ENCODE measurements at regions not wholly inside any gene's neighbourhood (a gene's known extent, or its start where the extent isn't known, plus 50 kb on each side); places are given as distances from the start of the nearest gene placed in this dataset.

- no peak for DNase-seq (ENCODE audit: low read depth)
These were observed 74.9 kb downstream of the MIAT start for GRCh38 chr22:26732284-26732683.

DNA sequence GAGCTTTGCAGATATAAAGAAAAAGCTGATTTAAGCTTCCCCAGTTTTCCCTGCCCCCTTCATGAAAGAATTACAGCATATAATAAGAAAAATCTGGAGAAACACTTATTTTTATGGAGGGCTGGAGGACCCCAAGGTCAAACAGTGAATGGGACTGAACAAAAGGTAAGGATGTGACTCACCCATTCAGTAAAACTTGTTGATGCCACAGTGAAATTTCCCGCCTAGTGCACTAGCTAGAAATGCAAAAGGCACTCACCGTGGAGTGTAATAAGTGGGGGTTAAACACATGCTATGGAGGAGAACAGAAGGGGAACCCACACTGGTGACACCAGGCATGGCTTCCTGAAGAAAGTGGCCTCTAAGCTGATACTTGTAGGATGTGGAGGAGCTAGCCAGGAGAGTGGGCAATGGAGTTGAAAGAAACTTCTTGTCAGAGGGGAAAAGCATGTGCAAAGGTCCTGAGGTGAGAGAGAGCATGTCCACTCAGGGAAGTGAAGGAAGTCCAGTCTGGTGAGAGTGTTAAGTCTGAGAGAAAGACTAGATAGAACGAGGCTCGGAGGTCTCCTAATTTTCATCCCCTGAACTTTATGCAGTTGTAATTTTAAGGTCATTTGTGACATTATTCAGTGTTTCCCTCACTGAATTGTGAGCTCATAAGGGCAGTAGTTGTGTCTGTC is 77.1 kb downstream of the MIAT start:
- DNase-seq (ENCODE audit: low read depth): no peak

DNA sequence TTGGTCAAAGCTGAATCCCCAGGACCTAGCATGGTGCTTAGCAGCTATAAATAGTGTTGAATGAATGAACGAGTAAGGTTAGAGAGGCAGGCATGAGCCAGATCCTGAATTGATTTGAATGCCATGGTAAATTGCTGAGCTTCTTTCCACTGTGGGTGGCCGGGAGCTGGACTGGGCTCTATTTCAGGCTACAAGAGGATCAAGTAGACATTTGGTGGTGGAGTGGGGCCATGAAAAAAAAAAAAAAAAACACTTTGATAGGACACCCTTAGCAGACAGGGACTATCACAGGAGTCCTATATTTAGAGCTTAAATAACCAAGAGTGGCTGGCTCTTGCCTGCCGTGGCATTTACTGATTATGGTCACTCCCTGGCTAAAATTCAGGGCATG is 77.6 kb downstream of the MIAT start:
- no peak for DNase-seq (ENCODE audit: low read depth)

DNA sequence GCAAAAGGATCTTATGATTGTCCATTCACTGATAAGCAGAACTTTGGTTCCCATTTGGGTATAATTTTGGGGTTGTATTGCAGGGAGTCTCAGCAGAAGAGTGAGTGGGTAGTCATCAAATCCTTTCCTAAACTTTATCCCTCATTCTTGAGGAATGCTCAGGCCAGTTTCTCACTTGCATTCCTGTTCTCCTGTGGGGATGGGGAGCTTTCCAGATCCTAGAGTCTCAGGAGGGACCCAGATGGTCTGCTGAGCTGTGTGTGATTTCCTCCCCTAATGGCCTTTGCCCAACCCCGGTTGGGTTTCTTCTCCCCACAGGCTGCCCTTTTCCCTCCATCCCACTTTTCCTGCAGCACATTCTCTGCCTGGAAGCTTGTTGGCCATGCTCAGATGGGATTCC is 79.9 kb downstream of the MIAT start:
- DNase-seq (ENCODE audit: low read depth): no peak

DNA sequence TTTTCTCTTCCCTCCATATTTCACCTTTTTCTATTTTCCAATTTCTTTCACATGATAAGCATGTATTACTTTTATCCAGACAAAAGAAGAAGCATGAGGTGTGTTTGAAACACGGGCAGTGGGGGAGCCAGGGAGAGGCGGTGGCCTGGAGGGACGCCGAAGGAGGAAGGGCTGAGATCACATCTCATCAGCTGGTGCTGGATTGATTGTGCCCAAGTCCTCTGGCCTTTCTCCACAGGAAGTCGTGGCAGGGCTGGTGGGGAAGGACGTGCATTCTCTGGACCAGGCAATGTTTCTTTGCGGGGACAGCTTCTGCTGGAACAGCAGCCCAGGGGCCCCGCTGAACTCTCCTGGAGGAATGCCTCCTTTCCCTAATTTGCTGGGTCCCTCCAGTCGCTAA is 82.9 kb downstream of the MIAT start:
- no peak for DNase-seq (ENCODE audit: low read depth)

DNA sequence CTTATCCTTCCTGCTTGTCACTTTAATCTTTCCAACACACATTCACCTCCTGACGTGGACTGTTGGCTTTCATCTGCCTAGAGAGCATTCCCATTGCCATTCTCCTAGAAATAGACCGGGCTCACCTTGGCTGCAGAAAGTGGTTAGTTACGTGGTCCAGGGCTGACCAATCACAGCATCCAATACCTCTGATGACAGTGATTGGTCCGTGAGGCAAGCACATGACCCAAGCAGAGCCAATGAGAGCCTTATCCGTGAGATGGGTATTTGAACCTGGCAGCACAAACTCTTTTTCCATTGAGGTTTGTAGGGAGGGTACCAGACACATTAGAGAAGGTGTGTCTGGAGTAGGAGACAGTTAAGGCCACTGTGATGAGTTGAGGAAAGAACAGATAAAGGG is 85.8 kb downstream of the MIAT start:
- DNase-seq (ENCODE audit: low read depth): no peak

DNA sequence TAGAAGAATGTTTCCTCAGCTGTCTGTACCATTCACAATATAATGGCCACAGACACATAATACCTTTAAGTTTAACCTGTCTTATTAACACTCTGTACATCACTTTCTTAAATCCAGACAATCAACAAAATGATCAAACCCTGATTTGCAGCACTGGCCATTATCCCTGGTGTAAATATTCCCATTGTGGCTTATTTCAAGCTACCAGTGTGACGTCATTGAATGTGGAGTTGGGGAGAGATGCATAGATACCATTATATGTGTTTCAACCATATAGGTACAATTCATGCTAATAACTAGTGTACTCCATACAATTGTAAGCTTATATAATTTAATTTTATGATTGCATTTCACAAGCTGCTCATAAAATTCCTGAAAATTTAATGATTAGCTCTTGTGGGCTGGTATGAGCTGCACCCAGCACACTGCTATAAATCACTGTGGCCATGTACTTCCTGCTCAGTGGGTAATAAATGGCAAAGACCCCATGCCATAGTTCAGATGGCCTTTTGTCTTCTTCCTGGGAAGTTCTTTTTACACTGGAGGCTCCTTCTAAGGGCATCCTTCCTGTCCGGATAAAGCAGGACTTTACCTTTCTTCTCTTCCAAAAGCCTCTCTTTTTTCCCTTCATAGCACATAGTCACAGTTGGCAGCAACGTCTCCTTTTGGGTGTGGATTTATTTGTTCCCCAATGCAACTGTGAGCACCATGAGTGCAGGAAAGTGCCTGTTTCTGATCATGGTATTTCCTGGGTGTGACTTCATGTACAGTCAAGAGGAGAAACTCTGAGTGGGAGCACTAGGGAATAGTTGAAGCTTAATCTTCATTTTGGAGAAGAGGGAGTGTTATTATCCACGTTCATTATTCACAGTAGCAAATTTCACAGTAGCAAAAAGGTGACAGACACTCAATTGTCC is 87.8 kb downstream of the MIAT start:
- DNase-seq (ENCODE audit: low read depth): no peak

- DNase-seq (ENCODE audit: low read depth): no peak
These were observed 88.9 kb downstream of the MIAT start for GRCh38 chr22:26746311-26746710.

DNA sequence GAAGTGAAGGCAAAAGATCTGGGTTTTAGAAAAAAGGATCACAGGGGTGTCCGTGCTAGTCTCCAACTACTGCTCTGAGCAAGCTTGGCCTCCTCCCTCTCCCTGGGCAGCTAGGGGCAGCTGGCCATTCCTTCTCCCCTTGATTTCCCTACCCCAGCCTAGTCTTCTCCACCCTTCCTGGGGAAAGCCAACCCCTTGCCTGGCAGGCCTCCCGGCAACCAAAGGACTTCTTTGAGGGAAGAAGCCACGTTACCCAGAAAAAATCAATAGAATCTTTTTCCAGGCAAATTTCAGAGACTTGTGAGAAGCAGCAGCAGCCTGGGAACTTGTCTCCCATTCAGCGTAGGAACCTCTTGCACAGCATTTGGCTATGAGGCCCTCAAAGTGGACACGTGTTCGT is 91.5 kb downstream of the MIAT start:
- no peak for DNase-seq (ENCODE audit: low read depth)

- no peak for DNase-seq (ENCODE audit: low read depth)
These were observed 93.8 kb downstream of the MIAT start for GRCh38 chr22:26751217-26751616.

GRCh38 chr22:26753125-26753862 is 95.9 kb downstream of the MIAT start:
- DNase-seq (ENCODE audit: low read depth): no peak

GRCh38 chr22:26756675-26757293 is 99.4 kb downstream of the MIAT start:
- DNase-seq (ENCODE audit: low read depth): peak; percentile 25

GRCh38 chr22:26757496-26757895 is 100.1 kb downstream of the MIAT start:
- DNase-seq (ENCODE audit: low read depth): no peak

GRCh38 chr22:26762503-26763472 is 105.4 kb downstream of the MIAT start:
- DNase-seq (ENCODE audit: low read depth): no peak

DNA sequence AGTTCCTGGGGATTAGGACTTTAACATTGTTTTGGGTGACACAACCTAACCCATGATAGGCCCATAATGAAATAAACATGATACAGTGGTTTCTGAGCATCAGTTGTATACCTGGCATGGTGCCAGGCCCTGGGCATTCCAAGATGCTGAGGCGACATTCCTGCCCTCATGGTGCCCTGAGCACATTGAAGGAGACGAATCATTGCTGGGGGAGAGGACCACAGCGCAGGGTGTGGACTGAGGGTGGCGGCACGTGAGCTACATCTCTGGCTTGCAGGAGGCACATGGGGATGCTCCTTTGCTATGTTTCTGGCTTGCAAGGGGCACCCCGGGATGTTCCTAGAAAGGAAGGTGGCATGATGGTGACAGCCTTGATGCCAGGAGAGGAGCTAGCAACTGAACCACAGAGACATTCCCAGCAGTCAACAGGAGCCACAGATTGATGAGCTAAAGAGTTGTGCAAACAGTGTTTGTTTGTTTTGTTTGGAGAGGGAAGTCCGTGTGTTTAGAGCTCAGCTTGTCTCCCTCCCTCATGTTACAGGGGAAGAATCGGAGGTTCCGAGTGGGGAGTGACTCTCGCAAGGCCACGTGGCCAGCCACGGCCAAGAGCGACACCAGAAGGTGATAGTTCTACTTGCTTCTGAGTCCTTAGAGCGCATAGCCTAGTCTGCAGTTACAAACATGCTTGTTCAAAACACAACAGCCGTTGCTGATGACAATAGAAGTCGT is 106.4 kb downstream of the MIAT start:
- DNase-seq (ENCODE audit: low read depth): no peak

DNA sequence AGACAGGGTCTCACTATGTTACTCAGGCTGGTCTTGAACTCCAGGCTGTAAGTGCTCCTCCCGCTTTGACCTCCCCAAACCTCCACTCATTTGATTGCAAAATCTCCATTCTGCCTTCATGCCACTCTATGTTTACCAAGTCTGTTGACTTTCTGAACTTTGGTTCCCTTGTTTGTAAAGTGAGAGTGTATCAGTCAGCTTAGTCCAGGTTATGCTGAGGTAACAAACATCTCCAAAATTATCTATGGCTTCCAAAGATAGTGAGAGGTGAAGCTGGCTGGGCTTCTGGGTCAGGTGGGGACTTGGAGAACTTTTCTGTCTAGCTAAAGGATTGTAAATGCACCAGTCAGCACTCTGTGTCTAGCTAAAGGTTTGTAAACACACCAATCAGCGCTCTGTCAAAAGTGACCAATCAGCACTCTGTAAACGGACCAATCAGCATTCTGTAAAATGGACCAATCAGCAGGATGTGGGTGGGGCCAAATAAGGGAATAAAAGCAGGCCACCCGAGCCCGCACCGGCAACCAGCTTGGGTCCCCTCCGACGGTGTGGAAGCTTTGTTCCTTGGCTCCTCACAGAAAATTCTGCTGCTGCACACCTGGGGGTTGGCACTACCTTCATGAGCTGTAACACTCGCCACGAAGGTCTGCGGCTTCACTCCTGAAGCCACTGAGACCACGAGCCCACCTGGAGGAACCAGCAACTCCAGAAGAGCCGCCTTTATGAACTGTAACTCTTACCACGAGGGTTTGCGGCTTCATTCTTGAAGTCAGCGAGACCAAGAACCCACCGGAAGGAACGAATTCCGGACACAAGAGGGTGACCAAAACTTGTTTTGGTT is 109.3 kb downstream of the MIAT start:
- DNase-seq (ENCODE audit: low read depth): no peak

DNA sequence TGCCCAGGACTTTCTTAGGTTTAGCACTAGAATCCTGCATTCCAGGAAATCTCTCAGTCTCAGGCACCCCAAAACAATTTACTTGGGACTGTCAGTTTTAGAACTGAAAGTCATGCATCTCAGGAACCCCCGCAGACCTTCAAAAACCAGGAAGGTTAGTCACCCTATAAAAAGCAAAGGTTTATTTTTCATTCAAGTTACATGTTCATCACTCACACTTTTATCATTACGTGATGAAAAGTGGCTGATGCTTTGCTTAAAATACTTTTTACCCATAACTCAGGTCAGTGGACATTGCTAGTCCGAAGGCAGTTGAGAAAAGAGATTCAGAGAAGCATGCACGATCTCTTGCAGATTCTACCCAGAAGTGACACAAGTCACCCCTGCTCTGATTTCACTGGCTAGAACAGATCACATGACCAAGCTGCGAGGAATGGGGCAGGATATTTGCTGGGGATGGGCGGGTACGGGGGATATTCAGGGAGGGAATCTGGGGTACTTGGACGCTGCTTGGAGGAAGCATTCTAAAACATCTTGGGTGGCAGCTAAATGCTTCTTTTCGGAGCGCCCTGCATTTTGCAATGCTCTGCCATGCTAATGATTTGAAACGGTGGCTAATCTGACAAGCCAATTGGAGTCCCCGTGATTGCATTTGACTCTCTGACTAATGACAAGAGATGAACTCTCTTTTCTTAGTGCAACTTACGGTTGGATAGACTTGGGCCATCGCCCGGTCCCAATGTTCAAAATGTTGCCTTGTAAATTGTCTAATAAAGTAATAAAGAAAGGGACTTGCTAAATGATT is 110.2 kb downstream of the MIAT start:
- DNase-seq (ENCODE audit: low read depth): no peak

DNA sequence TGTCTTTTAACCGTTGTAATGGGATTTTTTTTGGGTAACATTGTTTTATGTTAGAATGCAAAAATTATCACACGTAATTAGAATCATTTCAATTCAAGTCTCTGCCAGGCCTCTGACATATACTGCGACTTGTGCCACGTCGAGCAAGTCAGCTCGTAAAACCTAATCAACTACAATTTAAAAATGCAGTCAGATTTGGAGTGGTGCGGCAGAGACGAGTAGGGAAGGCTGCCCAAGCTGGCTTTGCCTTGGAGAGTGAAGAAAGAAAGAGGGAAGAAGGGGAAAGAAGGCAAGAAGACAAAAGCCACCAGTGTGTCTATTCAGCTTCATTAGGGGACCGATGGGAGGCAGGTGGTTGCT is 110.7 kb downstream of the MIAT start:
- DNase-seq (ENCODE audit: low read depth): no peak

DNA sequence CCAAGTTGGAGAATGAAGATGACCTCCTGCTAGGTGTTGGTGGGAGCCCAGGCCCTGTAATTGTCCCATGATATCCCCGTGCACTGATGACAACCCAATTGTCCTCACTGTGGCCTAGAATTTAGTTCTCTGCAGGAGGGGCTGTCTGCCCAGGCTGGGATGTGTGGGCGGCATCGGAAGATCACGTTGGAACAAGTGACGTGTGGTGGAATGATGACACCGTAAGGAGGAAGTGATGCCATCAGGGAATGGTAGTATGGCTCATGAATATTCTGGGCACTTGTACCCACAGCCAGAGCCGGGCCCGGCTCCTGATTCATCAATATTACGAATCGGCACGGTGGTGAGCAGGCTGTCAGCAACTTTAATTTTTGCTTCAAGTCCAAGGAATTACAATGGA is 111.6 kb downstream of the MIAT start:
- no peak for DNase-seq (ENCODE audit: low read depth)

Data from stimulated activated CD8-positive, alpha-beta memory T cell treated with anti-CD3 and anti-CD28 coated beads, Interleukin-15, amount 100 ng/mL, for 24 hours (primary cell).